GM12891 (cell line): ENCODE measurements at regions not wholly inside any gene's neighbourhood (a gene's known extent, or its start where the extent isn't known, plus 50 kb on each side); places are given as distances from the start of the nearest gene placed in this dataset.

Experiments
- PAX5 ChIP-seq: IDR thresholded peaks from 2 replicates; pipeline ENCODE4 v1.6.1; 2011; ENCODE audit warnings: low read length, moderate library complexity, mild to moderate bottlenecking; ENCODE audit not compliant: insufficient read depth, severe bottlenecking
- POLR2A ChIP-seq: IDR thresholded peaks from 2 replicates; pipeline ENCODE4 v1.6.1; 2011; ENCODE audit warnings: low read depth, low read length, control low read depth
- POLR2AphosphoS5 ChIP-seq: IDR thresholded peaks from 2 replicates; pipeline ENCODE4 v1.6.1; 2011; ENCODE audit warnings: low read depth, low read length, control low read depth
- SPI1 ChIP-seq: IDR thresholded peaks from 2 replicates; pipeline ENCODE4 v1.6.1; 2011; ENCODE audit warnings: low read depth, low read length, control low read depth
- TAF1 ChIP-seq: IDR thresholded peaks from 2 replicates; pipeline ENCODE4 v1.6.1; 2011; ENCODE audit warnings: low read depth, low read length, control low read depth

- TF ChIP-seq TAF1 (no peak), POLR2AphosphoS5 (no peak), POLR2A (no peak), PAX5 (no peak), SPI1 (no peak)
These were observed 215.0 kb upstream of the EGLN3 start for GRCh38 chr14:34165847-34166350.
